ENCODE measurements at regions not wholly inside any gene's neighbourhood (a gene's known extent, or its start where the extent isn't known, plus 50 kb on each side); places are given as distances from the start of the nearest gene placed in this dataset.
"Not testable (repeated sequence)": the region's sequence is repeated elsewhere in the genome, so short reads cannot be mapped to it uniquely, and the experiment has no call there.

DNA sequence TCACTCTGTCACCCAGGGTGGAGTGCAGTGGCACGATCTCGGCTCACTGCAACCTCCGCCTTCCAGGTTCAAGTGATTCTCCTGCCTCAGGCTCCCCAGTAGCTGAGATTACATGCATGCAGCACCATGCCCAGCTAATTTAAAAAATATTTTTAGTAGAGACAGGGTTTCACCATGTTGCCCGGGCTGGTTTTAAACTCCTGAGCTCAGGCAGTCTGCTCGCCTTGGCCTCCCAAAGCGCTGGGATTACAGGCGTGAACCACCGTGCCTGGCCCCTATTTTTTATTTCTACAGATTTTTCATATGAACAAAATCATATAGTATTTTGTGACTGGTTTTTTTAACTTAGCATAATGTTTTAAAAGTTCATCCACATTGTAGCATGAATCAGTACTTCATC, 310.6 kb downstream of the RPS24 start:
- TF ChIP-seq POLR2A (IDR thresholded peaks at IDR 0.05), result not testable (repeated sequence)
- TF ChIP-seq, protein P1, sequence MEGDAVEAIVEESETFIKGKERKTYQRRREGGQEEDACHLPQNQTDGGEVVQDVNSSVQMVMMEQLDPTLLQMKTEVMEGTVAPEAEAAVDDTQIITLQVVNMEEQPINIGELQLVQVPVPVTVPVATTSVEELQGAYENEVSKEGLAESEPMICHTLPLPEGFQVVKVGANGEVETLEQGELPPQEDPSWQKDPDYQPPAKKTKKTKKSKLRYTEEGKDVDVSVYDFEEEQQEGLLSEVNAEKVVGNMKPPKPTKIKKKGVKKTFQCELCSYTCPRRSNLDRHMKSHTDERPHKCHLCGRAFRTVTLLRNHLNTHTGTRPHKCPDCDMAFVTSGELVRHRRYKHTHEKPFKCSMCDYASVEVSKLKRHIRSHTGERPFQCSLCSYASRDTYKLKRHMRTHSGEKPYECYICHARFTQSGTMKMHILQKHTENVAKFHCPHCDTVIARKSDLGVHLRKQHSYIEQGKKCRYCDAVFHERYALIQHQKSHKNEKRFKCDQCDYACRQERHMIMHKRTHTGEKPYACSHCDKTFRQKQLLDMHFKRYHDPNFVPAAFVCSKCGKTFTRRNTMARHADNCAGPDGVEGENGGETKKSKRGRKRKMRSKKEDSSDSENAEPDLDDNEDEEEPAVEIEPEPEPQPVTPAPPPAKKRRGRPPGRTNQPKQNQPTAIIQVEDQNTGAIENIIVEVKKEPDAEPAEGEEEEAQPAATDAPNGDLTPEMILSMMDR (IDR thresholded peaks at IDR 0.05), result not testable (repeated sequence)

All from testis (tissue), 2 donors.